ENCODE measurements at regions not wholly inside any gene's neighbourhood (a gene's known extent, or its start where the extent isn't known, plus 50 kb on each side); places are given as distances from the start of the nearest gene placed in this dataset.

GRCh38 chr5:44252545-44252944, 136.7 kb downstream of the FGF10 start:
- DNase-seq (ENCODE audit: low read depth) (peak; percentile 10), FAIRE-seq (no peak)
- TF ChIP-seq CTCF (IDR thresholded peaks at IDR 0.05; ENCODE audit: insufficient read depth, low read length, severe bottlenecking) = no peak
- no peaks in the 10 kb centered on the region for H3K36me3 ChIP-seq (ENCODE audit: control insufficient read depth, insufficient read depth, low read length)
- no peaks in the 10 kb centered on the region for H3K27me3 ChIP-seq (ENCODE audit: control insufficient read depth, insufficient read depth, low read length)
- no peak overlapping the region for H3K4me3 ChIP-seq (ENCODE audit: low read depth, low read length)

DNA sequence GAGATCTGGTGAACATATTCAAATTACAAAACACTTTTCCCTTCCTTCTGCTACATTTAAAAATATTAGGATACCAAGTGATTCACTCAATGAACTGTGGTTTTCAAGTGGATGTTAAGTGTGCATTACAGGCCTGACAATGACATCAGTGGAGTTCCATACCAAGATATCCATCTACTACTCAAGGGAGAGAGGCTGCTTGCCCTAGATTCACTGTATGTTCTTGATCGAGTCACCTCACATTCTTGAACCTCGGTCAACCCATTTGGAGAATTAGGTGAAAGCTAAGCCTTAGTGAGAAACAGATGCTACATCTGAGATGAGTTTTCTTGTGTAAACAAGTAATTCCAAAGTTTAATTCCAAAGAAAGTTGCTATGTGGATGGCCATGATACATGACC, 142.2 kb downstream of the FGF10 start:
- Histone ChIP-seq H3K27me3 (ENCODE audit: control insufficient read depth, insufficient read depth, low read length) (no peaks in the 10 kb centered on the region), H3K36me3 (ENCODE audit: control insufficient read depth, insufficient read depth, low read length) (no peaks in the 10 kb centered on the region), H3K4me3 (ENCODE audit: low read depth, low read length) (no peak overlapping the region)
- no peak for TF ChIP-seq CTCF (IDR thresholded peaks at IDR 0.05; ENCODE audit: insufficient read depth, low read length, severe bottlenecking)
- FAIRE-seq (no peak), DNase-seq (ENCODE audit: low read depth) (no peak)

GRCh38 chr5:44245935-44246334, 143.3 kb downstream of the FGF10 start:
- no peaks in the 10 kb centered on the region for H3K36me3 ChIP-seq (ENCODE audit: control insufficient read depth, insufficient read depth, low read length)
- DNase-seq (ENCODE audit: low read depth) (peak; percentile 1), FAIRE-seq (no peak)
- no peak for TF ChIP-seq CTCF (IDR thresholded peaks at IDR 0.05; ENCODE audit: insufficient read depth, low read length, severe bottlenecking)
- H3K27me3 ChIP-seq (ENCODE audit: control insufficient read depth, insufficient read depth, low read length) = no peaks in the 10 kb centered on the region
- no peak overlapping the region for H3K4me3 ChIP-seq (ENCODE audit: low read depth, low read length)

DNA sequence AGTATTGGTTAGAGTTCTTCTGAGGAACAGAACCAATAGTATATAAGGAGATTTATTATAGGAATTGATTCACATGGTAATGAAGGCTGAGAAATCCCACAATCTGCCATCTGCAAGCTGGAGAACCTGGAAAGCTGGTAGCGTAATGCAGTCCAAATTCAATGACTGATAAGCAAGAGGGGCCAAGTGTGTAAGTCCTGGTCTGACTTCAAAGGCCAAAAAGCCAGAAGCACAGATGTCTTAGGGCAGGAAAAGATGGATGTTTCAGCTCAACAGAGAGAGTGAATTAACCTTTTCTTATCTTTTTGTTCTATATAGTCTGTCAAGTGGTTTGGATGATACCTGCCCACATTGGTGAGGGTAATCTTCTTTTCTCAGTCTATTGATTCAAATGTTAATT, 146.4 kb downstream of the FGF10 start:
- no peaks in the 10 kb centered on the region for H3K27me3 ChIP-seq (ENCODE audit: control insufficient read depth, insufficient read depth, low read length)
- no peak for TF ChIP-seq CTCF (IDR thresholded peaks at IDR 0.05; ENCODE audit: insufficient read depth, low read length, severe bottlenecking)
- no peak overlapping the region for H3K4me3 ChIP-seq (ENCODE audit: low read depth, low read length)
- H3K36me3 ChIP-seq (ENCODE audit: control insufficient read depth, insufficient read depth, low read length) = no peaks in the 10 kb centered on the region
- FAIRE-seq (no peak), DNase-seq (ENCODE audit: low read depth) (no peak)

DNA sequence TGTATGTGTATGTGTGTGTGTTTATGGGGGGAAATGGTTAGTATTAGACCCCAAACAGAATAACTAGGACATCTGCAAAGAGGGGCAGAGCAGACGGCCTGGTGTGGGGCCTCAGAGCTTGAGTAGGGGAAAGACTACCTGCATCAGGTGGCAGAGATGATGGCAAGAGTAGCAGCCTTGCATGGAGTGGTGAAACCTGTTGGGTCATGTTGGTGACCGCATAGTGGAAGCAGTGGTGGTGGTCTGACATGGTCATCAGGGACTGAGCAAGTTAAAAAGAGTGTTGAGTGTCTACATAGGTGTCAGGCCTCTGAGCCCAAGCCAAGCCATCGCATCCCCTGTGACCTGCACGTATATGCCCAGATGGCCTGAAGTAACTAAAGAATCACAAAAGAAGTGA, 153.2 kb downstream of the FGF10 start:
- Histone ChIP-seq H3K4me3 (ENCODE audit: low read depth, low read length) (no peak overlapping the region), H3K36me3 (ENCODE audit: control insufficient read depth, insufficient read depth, low read length) (no peaks in the 10 kb centered on the region), H3K27me3 (ENCODE audit: control insufficient read depth, insufficient read depth, low read length) (no peaks in the 10 kb centered on the region)
- no peak for FAIRE-seq
- DNase-seq (ENCODE audit: low read depth) = no peak
- no peak for TF ChIP-seq CTCF (IDR thresholded peaks at IDR 0.05; ENCODE audit: insufficient read depth, low read length, severe bottlenecking)

- DNase-seq (ENCODE audit: low read depth) (no peak), FAIRE-seq (no peak)
- no peak for TF ChIP-seq CTCF (IDR thresholded peaks at IDR 0.05; ENCODE audit: insufficient read depth, low read length, severe bottlenecking)
- Histone ChIP-seq H3K36me3 (ENCODE audit: control insufficient read depth, insufficient read depth, low read length) (no peaks in the 10 kb centered on the region), H3K27me3 (ENCODE audit: control insufficient read depth, insufficient read depth, low read length) (no peaks in the 10 kb centered on the region), H3K4me3 (ENCODE audit: low read depth, low read length) (no peak overlapping the region)
These were observed 155.5 kb downstream of the FGF10 start for GRCh38 chr5:44233691-44234090.
